B cell (primary cell): ENCODE measurements at regions not wholly inside any gene's neighbourhood (a gene's known extent, or its start where the extent isn't known, plus 50 kb on each side); places are given as distances from the start of the nearest gene placed in this dataset.

Experiments used
- ATAC-seq: fragments of 200-7000 bp; cut with Tn5 transposase; one replicate; pipeline ENCODE4 v1.10.0; 2021; ENCODE audit warnings: low read depth, mild to moderate bottlenecking, moderate number of reproducible peaks, moderate library complexity
- CTCF ChIA-PET: fragments of 350-600 bp; sonication (Branson Sonifier 250); formaldehyde crosslinking; loops from one replicate; lab custom pipeline; 2021; ENCODE audit warnings: antibody characterized with exemption, inconsistent platforms; lab: Charles Lee
- POLR2A ChIA-PET: fragments of 350-600 bp; sonication (Branson Sonifier 250); formaldehyde crosslinking; loops from one replicate; lab custom pipeline; 2021; ENCODE audit warnings: antibody characterized with exemption; lab: Charles Lee
- DNase-seq: peaks from one replicate; pipeline ENCODE4 v3.0.0; 2013
- H2AFZ ChIP-seq: 2 replicates; pipeline ENCODE4 v1.6.1; 2012; ENCODE audit warnings: mild to moderate bottlenecking, low read depth, low read length; ENCODE audit not compliant: insufficient read depth, poor library complexity, severe bottlenecking
- H3K27ac ChIP-seq, 2 donors: 1 replicate in 1 of 2; 2 replicates in 1 of 2; pipeline ENCODE4 v1.5.1; 2012 to 2013; ENCODE audit warnings: low read length in 2 of 2, mild to moderate bottlenecking in 2 of 2, moderate library complexity in 1 of 2
- H3K27me3 ChIP-seq, 4 experiments: fragments of 200-600 bp in 1 of 4; sonication (generic) in 1 of 4; replicated peaks in 1 of 4; 1 replicate in 2 of 4; 2 replicates in 2 of 4; pipeline versions ENCODE4 v1.6.1 to v1.7.0; 2013 to 2016; ENCODE audit warnings: low read length in 3 of 4, mild to moderate bottlenecking in 2 of 4, mixed read lengths in 1 of 4, moderate library complexity in 1 of 4; ENCODE audit not compliant: insufficient read depth in 4 of 4, control insufficient read depth in 3 of 4; ENCODE audit errors: control extremely low read depth in 1 of 4
- H3K36me3 ChIP-seq, 2 experiments: replicated peaks in 1 of 2; 1 replicate in 1 of 2; 2 replicates in 1 of 2; pipeline versions ENCODE4 v1.6.1 to v1.7.1; 2013; ENCODE audit warnings: low read length in 1 of 2; ENCODE audit not compliant: insufficient read depth in 2 of 2, control insufficient read depth in 1 of 2; ENCODE audit errors: control extremely low read depth in 1 of 2, extremely low read depth in 1 of 2
- H3K4me1 ChIP-seq, 2 donors: fragments of 200-600 bp in 1 of 2; sonication (generic) in 1 of 2; 1 replicate in 1 of 2; 2 replicates in 1 of 2; pipeline versions ENCODE4 v1.5.1 to v1.6.1; 2013 to 2017; ENCODE audit warnings: low read length in 2 of 2; ENCODE audit not compliant: control insufficient read depth in 2 of 2, insufficient read depth in 2 of 2
- H3K4me2 ChIP-seq: replicated peaks from 2 replicates; pipeline ENCODE3; 2012; ENCODE audit warnings: mild to moderate bottlenecking, low read depth, low read length; ENCODE audit not compliant: poor library complexity, severe bottlenecking
- H3K4me3 ChIP-seq, 5 experiments: fragments of 200-600 bp in 1 of 5; sonication (generic) in 1 of 5; 1 replicate in 3 of 5; 2 replicates in 2 of 5; pipeline versions ENCODE4 v1.5.1 to v1.7.0; 2011 to 2016; ENCODE audit warnings: low read length in 4 of 5, mild to moderate bottlenecking in 4 of 5, low read depth in 2 of 5, control low read depth in 1 of 5, moderate library complexity in 1 of 5; ENCODE audit not compliant: insufficient read depth in 1 of 5; ENCODE audit errors: control extremely low read depth in 1 of 5, extremely low read depth in 1 of 5
- H3K79me2 ChIP-seq: fragments of 200-600 bp; sonication (generic); one replicate; pipeline ENCODE4 v1.6.0; 2016; ENCODE audit warnings: low read length; ENCODE audit not compliant: control insufficient read depth, insufficient read depth
- H3K9ac ChIP-seq: fragments of 200-600 bp; sonication (generic); 2 replicates; pipeline ENCODE4 v1.6.1; 2017; ENCODE audit warnings: mild to moderate bottlenecking, low read length, moderate library complexity
- H3K9me3 ChIP-seq, 3 donors: one replicate each; pipeline versions ENCODE4 v1.6.1 to v1.7.1; 2013; ENCODE audit warnings: low read length in 2 of 3; ENCODE audit not compliant: control insufficient read depth in 2 of 3, insufficient read depth in 1 of 3; ENCODE audit errors: control extremely low read depth in 1 of 3
- H4K20me1 ChIP-seq: 2 replicates; pipeline ENCODE4 v1.6.0; 2012; ENCODE audit warnings: mild to moderate bottlenecking, low read length; ENCODE audit not compliant: insufficient read depth, control insufficient read depth, poor library complexity, severe bottlenecking
- H3K27ac Mint-ChIP-seq: one replicate; pipeline ENCODE4 v1.8.0; 2021; ENCODE audit warnings: mixed read lengths
- H3K27me3 Mint-ChIP-seq: one replicate; pipeline ENCODE4 v1.8.0; 2021; ENCODE audit warnings: mixed read lengths
- H3K4me1 Mint-ChIP-seq: one replicate; pipeline ENCODE4 v1.8.0; 2021; ENCODE audit warnings: mixed read lengths
- H3K4me3 Mint-ChIP-seq: one replicate; pipeline ENCODE4 v1.8.0; 2021; ENCODE audit warnings: mixed read lengths
- H3K9me3 Mint-ChIP-seq: one replicate; pipeline ENCODE4 v1.8.0; 2022; ENCODE audit warnings: mixed read lengths; ENCODE audit not compliant: insufficient read depth
- CTCF ChIP-seq: fragments of 200-600 bp; IDR thresholded peaks from one replicate; pipeline ENCODE4 v1.8.0; 2022; ENCODE audit warnings: antibody characterized with exemption, mild to moderate bottlenecking
- EZH2 ChIP-seq: IDR thresholded peaks from 2 replicates; pipeline ENCODE4 v1.6.1; 2012; ENCODE audit warnings: borderline replicate concordance, low read depth, mild to moderate bottlenecking, moderate library complexity, low read length; ENCODE audit not compliant: insufficient read depth, poor library complexity, severe bottlenecking
- WGBS: methylation state at CpG from one replicate; pipeline ENCODE4 v1.1.5; 2013; ENCODE audit warnings: missing lambda C conversion rate; ENCODE audit not compliant: insufficient coverage; 5-methylcytosine and 5-hydroxymethylcytosine counted together
- intact Hi-C: fragments of 100-400 bp; cut with micrococcal nuclease; formaldehyde crosslinking; loops from one replicate; pipeline ENCODE4 v1.10.0; 2022

DNA sequence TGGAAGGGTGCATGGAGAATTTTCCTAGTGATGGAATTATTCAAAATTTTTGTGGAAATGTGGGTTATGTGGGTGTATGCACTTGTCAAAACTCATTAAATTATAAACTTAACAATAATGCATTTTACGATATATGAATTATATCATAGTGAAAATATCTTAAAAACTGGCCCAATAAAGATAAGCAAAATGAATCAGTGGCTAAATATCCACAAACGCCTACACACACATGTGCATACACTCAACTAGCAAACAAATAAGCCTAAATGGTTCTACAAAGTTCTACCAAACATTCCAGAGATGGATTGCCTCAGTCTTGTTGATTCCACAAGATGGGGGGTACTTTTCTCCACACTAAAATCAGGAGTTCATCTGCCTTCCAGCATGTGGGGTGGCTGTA, 349.5 kb downstream of the TSHZ3 start:
- no peak overlapping the region for H3K27ac Mint-ChIP-seq
- DNase-seq (no peak), ATAC-seq (no peak)
- ChIA-PET CTCF (no interaction called here), POLR2A (no interaction called here)
- Histone ChIP-seq H3K27ac (no peak overlapping the region), H3K9ac (no peak overlapping the region), H3K9me3 (peaks cover 0 to 13% (median 0%) of the 10 kb centered on the region in 3 donors), H3K4me2 (no peak overlapping the region), H3K4me3 (no peak overlapping the region), H2AFZ (no peak overlapping the region), H3K36me3 (no peaks in the 10 kb centered on the region), H3K79me2 (no peaks in the 10 kb centered on the region), H3K27me3 (no peaks in the 10 kb centered on the region), H3K4me1 (no peaks in the 10 kb centered on the region), H4K20me1 (no peaks in the 10 kb centered on the region)
- H3K4me3 Mint-ChIP-seq, result no peak overlapping the region
- no CpG with 5 or more reads among the region's 2 CpGs for WGBS
- H3K4me1 Mint-ChIP-seq, result no peaks in the 10 kb centered on the region
- intact Hi-C loops, result no loop called here
- H3K27me3 Mint-ChIP-seq, result no peaks in the 10 kb centered on the region
- no peaks in the 10 kb centered on the region for H3K9me3 Mint-ChIP-seq
- TF ChIP-seq CTCF (no peak), EZH2 (no peak)

DNA sequence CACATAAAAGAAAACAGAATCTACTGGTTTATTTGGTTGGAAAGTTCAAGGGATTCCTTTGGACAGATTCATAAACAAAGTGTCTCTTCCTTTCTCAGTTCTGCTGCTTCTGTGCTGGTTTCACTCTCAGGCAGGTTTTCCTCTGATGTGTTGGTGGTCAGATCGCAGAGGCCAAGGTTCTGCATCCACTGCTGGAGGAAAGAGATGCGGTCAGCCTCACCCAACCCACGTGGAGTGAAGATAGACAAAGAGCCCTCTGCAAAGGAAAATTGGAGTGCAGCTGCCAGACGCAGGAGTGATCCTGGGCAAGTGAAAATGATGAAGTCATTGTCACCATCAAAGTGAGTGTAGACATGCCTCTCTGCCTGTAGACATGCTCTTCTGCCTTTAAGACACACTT, 352.0 kb downstream of the TSHZ3 start:
- Mint-ChIP-seq H3K9me3 (no peaks in the 10 kb centered on the region), H3K4me3 (no peak overlapping the region), H3K27ac (no peak overlapping the region), H3K4me1 (no peaks in the 10 kb centered on the region), H3K27me3 (no peaks in the 10 kb centered on the region)
- TF ChIP-seq CTCF, result no peak
- TF ChIP-seq EZH2, result no peak
- ChIA-PET CTCF (no interaction called here), POLR2A (no interaction called here)
- no peak overlapping the region for H3K4me2 ChIP-seq
- no peaks in the 10 kb centered on the region for H3K4me1 ChIP-seq
- H3K9ac ChIP-seq, result no peak overlapping the region
- H3K27me3 ChIP-seq, result no peaks in the 10 kb centered on the region
- no peak overlapping the region for H2AFZ ChIP-seq
- 94% methylated on average over 4 of the region's 4 CpGs for WGBS
- H3K79me2 ChIP-seq, result no peaks in the 10 kb centered on the region
- no peak for ATAC-seq
- no peak for DNase-seq
- H4K20me1 ChIP-seq, result no peaks in the 10 kb centered on the region
- no peaks in the 10 kb centered on the region for H3K36me3 ChIP-seq
- peaks cover 0 to 8% (median 0%) of the 10 kb centered on the region in 3 donors for H3K9me3 ChIP-seq
- H3K27ac ChIP-seq, result no peak overlapping the region
- intact Hi-C loops, result no loop called here
- H3K4me3 ChIP-seq, result no peak overlapping the region
